SIG-M5 treated with dmso at 0.1 percent for 504 hours (cell line): ENCODE measurements at regions not wholly inside any gene's neighbourhood (a gene's known extent, or its start where the extent isn't known, plus 50 kb on each side); places are given as distances from the start of the nearest gene placed in this dataset.
"Not testable (repeated sequence)": the region's sequence is repeated elsewhere in the genome, so short reads cannot be mapped to it uniquely, and the experiment has no call there.

Experiments used
- DNase-seq: peaks from one replicate; lab custom pipeline; 2025; ENCODE audit not compliant: unreplicated experiment; lab: John Stamatoyannopoulos, UW

- DNase-seq = no peak
These were observed 949.0 kb downstream of the C4orf33 start for GRCh38 chr4:130044788-130045531.

GRCh38 chr4:130053723-130054122, 957.8 kb downstream of the C4orf33 start:
- no peak for DNase-seq

GRCh38 chr4:130054908-130055307, 959.0 kb downstream of the C4orf33 start:
- no peak for DNase-seq

GRCh38 chr4:130056286-130056685, 960.3 kb downstream of the C4orf33 start:
- no peak for DNase-seq

- no peak for DNase-seq
These were observed 968.5 kb downstream of the C4orf33 start for GRCh38 chr4:130064471-130064870.

- no peak for DNase-seq
These were observed 971.5 kb downstream of the C4orf33 start for GRCh38 chr4:130067419-130067818.

GRCh38 chr4:130068072-130068471, 972.1 kb downstream of the C4orf33 start:
- DNase-seq = no peak

- no peak for DNase-seq
These were observed 975.8 kb downstream of the C4orf33 start for GRCh38 chr4:130071746-130072145.

- no peak for DNase-seq
These were observed 977.3 kb downstream of the C4orf33 start for GRCh38 chr4:130073145-130073790.

- DNase-seq = no peak
These were observed 978.1 kb downstream of the C4orf33 start for GRCh38 chr4:130074096-130074495.

- no peak for DNase-seq
These were observed 981.3 kb downstream of the C4orf33 start for GRCh38 chr4:130077275-130077674.

GRCh38 chr4:130079027-130079426, 983.1 kb downstream of the C4orf33 start:
- not testable (repeated sequence) for DNase-seq

- no peak for DNase-seq
These were observed 985.0 kb downstream of the C4orf33 start for GRCh38 chr4:130080872-130081451.

- no peak for DNase-seq
These were observed 994.5 kb downstream of the C4orf33 start for GRCh38 chr4:130090427-130090826.

GRCh38 chr4:130092187-130093015, 996.4 kb downstream of the C4orf33 start:
- no peak for DNase-seq

GRCh38 chr4:130099105-130099504, 1003.2 kb downstream of the C4orf33 start:
- no peak for DNase-seq

GRCh38 chr4:130110189-130110588, 1014.2 kb downstream of the C4orf33 start:
- DNase-seq = no peak

GRCh38 chr4:130110770-130111169, 1014.8 kb downstream of the C4orf33 start:
- DNase-seq = no peak

GRCh38 chr4:130124066-130124465, 1028.1 kb downstream of the C4orf33 start:
- DNase-seq = no peak

- DNase-seq = no peak
These were observed 1029.5 kb downstream of the C4orf33 start for GRCh38 chr4:130125467-130125866.

- DNase-seq = no peak
These were observed 1031.3 kb downstream of the C4orf33 start for GRCh38 chr4:130127297-130127696.
